Gastroesophageal sphincter (tissue), 3 donors: ENCODE measurements at regions not wholly inside any gene's neighbourhood (a gene's known extent, or its start where the extent isn't known, plus 50 kb on each side); places are given as distances from the start of the nearest gene placed in this dataset.

ENCODE experiments used
- POLR2A ChIP-seq, 2 donors: fragments of 450-650 bp; IDR thresholded peaks; one replicate each; pipeline ENCODE4 v1.6.1; 2017; ENCODE audit warnings: antibody characterized with exemption in 2 of 2, mild to moderate bottlenecking in 2 of 2, moderate library complexity in 1 of 2
- TF ChIP-seq, protein P1 (sequence below), 4 experiments: fragments of 200-600 bp in 2 of 4; fragments of 450-650 bp in 2 of 4; sonication (generic) in 1 of 4; IDR thresholded peaks; one replicate each; pipeline ENCODE4 v1.5.1; 2017 to 2019; ENCODE audit warnings: antibody characterized with exemption in 4 of 4, mild to moderate bottlenecking in 2 of 4, moderate library complexity in 2 of 4

DNA sequence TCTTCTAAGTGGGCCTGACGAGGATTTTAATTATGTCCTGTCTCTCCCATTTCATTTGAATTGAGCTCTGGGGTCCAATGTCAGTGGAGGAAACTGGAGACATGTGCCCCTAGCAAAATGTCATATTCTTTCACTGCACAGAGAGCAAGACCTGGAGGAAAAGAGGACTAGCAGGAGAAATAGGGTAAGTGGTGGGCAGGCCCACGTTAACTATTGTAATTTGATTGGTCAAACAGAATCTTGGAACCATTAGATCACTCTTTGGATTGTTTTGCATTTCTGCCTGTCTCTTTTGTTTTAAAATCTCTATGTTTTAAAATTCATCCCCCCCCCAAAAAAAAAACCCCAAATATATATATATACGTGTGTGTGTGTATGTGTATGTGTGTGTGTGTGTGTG, 113.9 kb upstream of the PELI2 start:
- TF ChIP-seq, protein P1, sequence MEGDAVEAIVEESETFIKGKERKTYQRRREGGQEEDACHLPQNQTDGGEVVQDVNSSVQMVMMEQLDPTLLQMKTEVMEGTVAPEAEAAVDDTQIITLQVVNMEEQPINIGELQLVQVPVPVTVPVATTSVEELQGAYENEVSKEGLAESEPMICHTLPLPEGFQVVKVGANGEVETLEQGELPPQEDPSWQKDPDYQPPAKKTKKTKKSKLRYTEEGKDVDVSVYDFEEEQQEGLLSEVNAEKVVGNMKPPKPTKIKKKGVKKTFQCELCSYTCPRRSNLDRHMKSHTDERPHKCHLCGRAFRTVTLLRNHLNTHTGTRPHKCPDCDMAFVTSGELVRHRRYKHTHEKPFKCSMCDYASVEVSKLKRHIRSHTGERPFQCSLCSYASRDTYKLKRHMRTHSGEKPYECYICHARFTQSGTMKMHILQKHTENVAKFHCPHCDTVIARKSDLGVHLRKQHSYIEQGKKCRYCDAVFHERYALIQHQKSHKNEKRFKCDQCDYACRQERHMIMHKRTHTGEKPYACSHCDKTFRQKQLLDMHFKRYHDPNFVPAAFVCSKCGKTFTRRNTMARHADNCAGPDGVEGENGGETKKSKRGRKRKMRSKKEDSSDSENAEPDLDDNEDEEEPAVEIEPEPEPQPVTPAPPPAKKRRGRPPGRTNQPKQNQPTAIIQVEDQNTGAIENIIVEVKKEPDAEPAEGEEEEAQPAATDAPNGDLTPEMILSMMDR (IDR thresholded peaks at IDR 0.05), result no peak
- no peak for TF ChIP-seq POLR2A (IDR thresholded peaks at IDR 0.05)
